ENCODE measurements at regions not wholly inside any gene's neighbourhood (a gene's known extent, or its start where the extent isn't known, plus 50 kb on each side); places are given as distances from the start of the nearest gene placed in this dataset.

- no peak for TF ChIP-seq CTCF (IDR thresholded peaks at IDR 0.05; ENCODE audit: low read depth, low read length)
- TF ChIP-seq POLR2A (IDR thresholded peaks at IDR 0.05; ENCODE audit: extremely low read depth, insufficient read length), result no peak
- no peak for TF ChIP-seq MAX (IDR thresholded peaks at IDR 0.05; ENCODE audit: low read depth, low read length)
- no peak for TF ChIP-seq MYC (IDR thresholded peaks at IDR 0.05; ENCODE audit: low read depth, low read length)
These were observed 141.1 kb upstream of the HNMT start for GRCh38 chr2:137823196-137823595.
